ENCODE measurements at regions not wholly inside any gene's neighbourhood (a gene's known extent, or its start where the extent isn't known, plus 50 kb on each side); places are given as distances from the start of the nearest gene placed in this dataset.

GRCh38 chr9:110078604-110079003 lies 129.4 kb downstream of the C9orf152 start:
- peaks cover 3 to 13% of the 10 kb centered on the region in 2 experiments for H3K36me3 ChIP-seq (ENCODE audit: control insufficient read depth in 2 of 2, insufficient read depth in 2 of 2, low read length in 1 of 2)
- peaks cover 81% of the 10 kb centered on the region for H3K79me2 ChIP-seq (ENCODE audit: control insufficient read depth, insufficient read depth, low read length)
- no peak overlapping the region for H3K27ac ChIP-seq (ENCODE audit: control insufficient read depth, insufficient read depth)
- BruUV-seq (replicated peaks), result no TSS peak
- FAIRE-seq (no peak), ATAC-seq (no peak), DNase-seq (ENCODE audit: low read depth, low spot score) (no peak)
- H3K27me3 ChIP-seq (replicated peaks in 1 of 2; ENCODE audit: control insufficient read depth in 2 of 2, insufficient read depth in 2 of 2, low read length in 1 of 2), result no peaks in the 10 kb centered on the region
- H3K4me1 ChIP-seq (ENCODE audit: control insufficient read depth, insufficient read depth, low read length), result peaks cover 6% of the 10 kb centered on the region
- SMC1A ChIA-PET (ENCODE audit: uncharacterized antibody, unreplicated experiment), result interaction anchor here (1.0 to 1.5 kb wide), 4 partner anchors 9 to 172 kb away, joined by 3 to 5 read pairs (median 3); no protein-coding TSS in a partner anchor
- H3K4me3 ChIP-seq, result no peak overlapping the region
- no peak overlapping the region for H2AFZ ChIP-seq (ENCODE audit: control insufficient read depth, low read depth, low read length)
- in situ Hi-C loops (cut with MboI) (no loop called here), intact Hi-C loops (cut with micrococcal nuclease; ENCODE audit: unreplicated experiment) (no loop called here)
- no peak overlapping the region for H3K9ac ChIP-seq (ENCODE audit: control insufficient read depth, insufficient read depth, low read length)
- no peak for TF ChIP-seq CREB1 (IDR thresholded peaks at IDR 0.05; ENCODE audit: low read depth)
- no peak for TF ChIP-seq RB1 (IDR thresholded peaks at IDR 0.05; ENCODE audit: borderline replicate concordance)
- no peak for TF ChIP-seq USF2 (IDR thresholded peaks at IDR 0.05; ENCODE audit: borderline replicate concordance, low read depth, low read length)
- TF ChIP-seq YY1 (IDR thresholded peaks at IDR 0.05; ENCODE audit: low read depth, low read length), result no peak
- no peak for TF ChIP-seq MEF2B (IDR thresholded peaks at IDR 0.05; ENCODE audit: partially characterized antibody, poor library complexity, severe bottlenecking)
- no peak for TF ChIP-seq NR2F1 (conservative IDR thresholded peaks at IDR 0.05)
- no peak for TF ChIP-seq PBX3 (IDR thresholded peaks at IDR 0.05; ENCODE audit: insufficient replicate concordance, low read depth, low read length)
- no peak for TF ChIP-seq E2F4 (IDR thresholded peaks at IDR 0.05; ENCODE audit: low read depth, low read length)
- no peak for TF ChIP-seq POLR2AphosphoS2 (IDR thresholded peaks at IDR 0.05; ENCODE audit: low read depth, low read length)
- no peak for TF ChIP-seq MLLT1 (IDR thresholded peaks at IDR 0.05)
- TF ChIP-seq HCFC1 (IDR thresholded peaks at IDR 0.05; ENCODE audit: low read length), result no peak
- no peak for TF ChIP-seq MAX (IDR thresholded peaks at IDR 0.05; ENCODE audit: low read depth, low read length)
- TF ChIP-seq CEBPB (IDR thresholded peaks at IDR 0.05; ENCODE audit: borderline replicate concordance in 1 of 2, low read depth in 2 of 2, low read length in 2 of 2), result no peak
- TF ChIP-seq ZBTB4 (CRISPR knock-in tag; IDR thresholded peaks at IDR 0.05), result no peak
- TF ChIP-seq NFYB (IDR thresholded peaks at IDR 0.05; ENCODE audit: insufficient read depth, low read depth, low read length), result no peak
- TF ChIP-seq SMC3 (IDR thresholded peaks at IDR 0.05; ENCODE audit: borderline replicate concordance, low read length), result no peak
- 40% methylated on average over 4 of the region's 4 CpGs for WGBS (ENCODE audit: insufficient coverage, insufficient replicate concordance, low lambda C conversion rate, missing lambda C conversion rate)
- RAD21 ChIA-PET (ENCODE audit: unreplicated experiment), result interaction anchor here (1.1 to 1.4 kb wide), 2 partner anchors 27 to 66 kb away, joined by 3 read pairs; no protein-coding TSS in a partner anchor
- H3K9me3 ChIP-seq (replicated peaks; ENCODE audit: control insufficient read depth, insufficient read depth, low read length), result no peaks in the 10 kb centered on the region; the same call in 2 of the 3 replicates
- POLR2A ChIA-PET, result interaction anchor here (0.6 to 1.7 kb wide), 6 partner anchors 9 to 107 kb away, joined by 3 to 8 read pairs (median 3); no protein-coding TSS in a partner anchor
- no peaks in the 10 kb centered on the region for H4K20me1 ChIP-seq (ENCODE audit: control insufficient read depth, insufficient read depth)
- CTCF ChIA-PET, result interaction anchor here (1.0 to 1.1 kb wide), 2 partner anchors 12 to 20 kb away, joined by 3 to 4 read pairs; no protein-coding TSS in a partner anchor
- H3K4me2 ChIP-seq (ENCODE audit: control insufficient read depth, insufficient read depth), result no peak overlapping the region
